Astrocyte (in vitro differentiated cells and primary cell): ENCODE measurements at regions not wholly inside any gene's neighbourhood (a gene's known extent, or its start where the extent isn't known, plus 50 kb on each side); places are given as distances from the start of the nearest gene placed in this dataset.

Experiments
- CTCF ChIP-seq: IDR thresholded peaks from 2 replicates; pipeline ENCODE4 v1.5.1; 2011; ENCODE audit warnings: low read depth, mild to moderate bottlenecking, inconsistent platforms, low read length, moderate library complexity; ENCODE audit not compliant: insufficient read depth
- EZH2 ChIP-seq: IDR thresholded peaks from 2 replicates; pipeline ENCODE4 v1.6.1; 2012; ENCODE audit warnings: mild to moderate bottlenecking, low read length, inconsistent platforms; ENCODE audit not compliant: insufficient read depth

- TF ChIP-seq CTCF (no peak), EZH2 (no peak)
Measured at GRCh38 chr14:34300330-34300729, 161.7 kb downstream of the SPTSSA start.
